ENCODE measurements at regions not wholly inside any gene's neighbourhood (a gene's known extent, or its start where the extent isn't known, plus 50 kb on each side); places are given as distances from the start of the nearest gene placed in this dataset.

- DNase-seq, result no peak
These were observed 142.6 kb downstream of the MED10 start for GRCh38 chr5:6235726-6236125.

- no peak for DNase-seq
These were observed 149.8 kb downstream of the MED10 start for GRCh38 chr5:6228257-6229250.

- DNase-seq, result no peak
These were observed 153.2 kb downstream of the MED10 start for GRCh38 chr5:6225121-6225607.

- DNase-seq, result no peak
These were observed 153.9 kb downstream of the MED10 start for GRCh38 chr5:6224406-6224805.

- no peak for DNase-seq
These were observed 155.4 kb downstream of the MED10 start for GRCh38 chr5:6222899-6223298.

- DNase-seq, result no peak
These were observed 156.2 kb downstream of the MED10 start for GRCh38 chr5:6222121-6222520.

- DNase-seq, result no peak
These were observed 157.2 kb downstream of the MED10 start for GRCh38 chr5:6221141-6221626.

- DNase-seq, result no peak
These were observed 157.8 kb downstream of the MED10 start for GRCh38 chr5:6220346-6221088.

- DNase-seq, result no peak
These were observed 159.8 kb downstream of the MED10 start for GRCh38 chr5:6218517-6218916.

- DNase-seq, result no peak
These were observed 160.2 kb downstream of the MED10 start for GRCh38 chr5:6218116-6218515.

GRCh38 chr5:6216471-6217075 lies 161.8 kb downstream of the MED10 start:
- no peak for DNase-seq

GRCh38 chr5:6215891-6216290 lies 162.5 kb downstream of the MED10 start:
- no peak for DNase-seq

GRCh38 chr5:6212244-6212643 lies 166.1 kb downstream of the MED10 start:
- no peak for DNase-seq

GRCh38 chr5:6206501-6206900 lies 171.8 kb downstream of the MED10 start:
- DNase-seq, result no peak

- no peak for DNase-seq
These were observed 175.4 kb downstream of the MED10 start for GRCh38 chr5:6202968-6203365.

- DNase-seq, result no peak
These were observed 176.0 kb downstream of the MED10 start for GRCh38 chr5:6202149-6202967.

- no peak for DNase-seq
These were observed 176.7 kb downstream of the MED10 start for GRCh38 chr5:6201631-6202030.

- DNase-seq, result no peak
These were observed 179.8 kb downstream of the MED10 start for GRCh38 chr5:6198531-6198930.

- DNase-seq, result no peak
These were observed 180.9 kb downstream of the MED10 start for GRCh38 chr5:6197427-6197826.

- no peak for DNase-seq
These were observed 182.5 kb downstream of the MED10 start for GRCh38 chr5:6195711-6196358.

- no peak for DNase-seq
These were observed 183.3 kb downstream of the MED10 start for GRCh38 chr5:6194906-6195612.

All from activated CD8-positive, alpha-beta memory T cell treated with anti-CD3 and anti-CD28 coated beads, Interleukin-2, amount 50 U/mL, for 48 hours (primary cell).